ENCODE measurements at regions not wholly inside any gene's neighbourhood (a gene's known extent, or its start where the extent isn't known, plus 50 kb on each side); places are given as distances from the start of the nearest gene placed in this dataset.
"Not testable (repeated sequence)": the region's sequence is repeated elsewhere in the genome, so short reads cannot be mapped to it uniquely, and the experiment has no call there.

DNA sequence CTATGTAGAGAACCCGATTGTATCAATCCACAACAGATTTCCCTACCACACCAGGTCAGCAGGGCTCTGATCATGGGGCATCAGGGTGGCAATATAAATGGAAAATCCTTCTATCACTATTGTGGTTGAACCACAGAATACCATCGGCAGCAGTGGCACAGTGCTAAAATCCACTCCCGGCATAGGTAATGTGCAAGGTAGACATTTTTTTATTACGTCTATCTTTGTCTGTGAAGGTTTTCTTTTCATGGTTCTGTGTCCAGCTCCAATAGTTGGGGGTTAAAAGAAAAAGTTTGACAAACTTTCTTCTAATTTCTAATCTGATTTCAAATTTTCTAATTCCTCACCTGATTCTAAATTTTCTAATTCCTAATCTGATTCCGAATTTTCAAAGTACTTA, 302.7 kb upstream of the PREP start:
- H3K27me3 Mint-ChIP-seq, result peaks cover 7% of the 10 kb centered on the region
- peaks cover 3% of the 10 kb centered on the region for H3K9me3 Mint-ChIP-seq
- no peaks in the 10 kb centered on the region for H3K36me3 Mint-ChIP-seq
- no peak for DNase-seq
- H3K4me3 Mint-ChIP-seq, result no peak overlapping the region
- H3K27ac Mint-ChIP-seq, result no peak overlapping the region
- H3K4me1 Mint-ChIP-seq, result no peaks in the 10 kb centered on the region

DNA sequence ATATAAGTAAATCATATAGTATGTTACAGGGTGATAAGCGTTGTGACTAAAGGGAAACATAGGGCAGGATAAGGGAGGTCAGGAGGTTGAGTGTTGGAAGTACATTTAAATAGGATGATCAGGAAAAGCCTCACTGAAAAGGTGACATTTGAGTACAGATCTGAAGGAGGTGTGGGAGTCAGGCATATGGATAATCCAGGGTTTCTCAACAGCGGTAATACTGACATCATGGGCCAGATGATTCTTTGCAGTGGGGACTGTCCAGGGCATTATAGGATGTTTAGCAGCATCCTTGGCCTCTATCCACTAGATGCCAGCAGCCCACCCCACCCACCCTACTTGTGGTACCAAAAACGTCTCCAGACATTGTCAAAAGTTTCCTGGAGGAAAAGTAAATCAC, 292.6 kb upstream of the PREP start:
- H3K4me1 Mint-ChIP-seq, result peaks cover 2% of the 10 kb centered on the region
- H3K4me3 Mint-ChIP-seq, result no peak overlapping the region
- no peak for DNase-seq
- H3K27me3 Mint-ChIP-seq, result peaks cover 28% of the 10 kb centered on the region
- no peaks in the 10 kb centered on the region for H3K9me3 Mint-ChIP-seq
- no peak overlapping the region for H3K27ac Mint-ChIP-seq
- no peaks in the 10 kb centered on the region for H3K36me3 Mint-ChIP-seq

DNA sequence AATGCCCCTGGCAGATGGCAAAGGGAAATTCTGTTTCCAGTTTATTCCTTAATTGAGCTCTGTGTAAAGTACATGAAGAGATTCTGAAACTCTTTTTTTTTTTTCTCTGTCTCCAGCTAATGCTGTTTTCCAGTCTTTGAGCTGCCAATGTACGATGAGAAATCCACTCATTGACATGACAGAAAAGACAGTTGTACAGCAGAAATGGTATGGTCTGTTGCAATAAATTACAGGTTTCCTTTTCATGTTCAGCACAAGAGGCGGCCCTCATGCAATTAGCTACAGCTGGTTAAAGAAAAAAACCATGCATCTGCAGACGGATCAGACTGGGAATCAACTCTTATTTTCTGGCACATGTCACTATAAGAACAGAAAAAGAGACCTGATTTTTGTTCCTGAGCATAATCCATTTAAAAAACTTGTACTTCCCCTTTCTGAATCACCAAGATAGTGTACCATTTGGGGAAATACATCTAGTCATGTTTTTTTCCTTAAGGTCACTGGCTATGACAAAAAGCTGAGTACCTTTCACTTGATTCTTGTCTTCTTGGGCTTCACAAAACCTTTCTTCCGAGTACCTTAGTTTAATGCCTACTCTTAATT, 289.8 kb upstream of the PREP start:
- Mint-ChIP-seq H3K4me1 (peaks cover 2% of the 10 kb centered on the region), H3K9me3 (peaks cover under 1% of the 10 kb centered on the region), H3K36me3 (peaks cover under 1% of the 10 kb centered on the region), H3K27me3 (peaks cover 35% of the 10 kb centered on the region), H3K27ac (no peak overlapping the region), H3K4me3 (no peak overlapping the region)
- DNase-seq, result no peak

DNA sequence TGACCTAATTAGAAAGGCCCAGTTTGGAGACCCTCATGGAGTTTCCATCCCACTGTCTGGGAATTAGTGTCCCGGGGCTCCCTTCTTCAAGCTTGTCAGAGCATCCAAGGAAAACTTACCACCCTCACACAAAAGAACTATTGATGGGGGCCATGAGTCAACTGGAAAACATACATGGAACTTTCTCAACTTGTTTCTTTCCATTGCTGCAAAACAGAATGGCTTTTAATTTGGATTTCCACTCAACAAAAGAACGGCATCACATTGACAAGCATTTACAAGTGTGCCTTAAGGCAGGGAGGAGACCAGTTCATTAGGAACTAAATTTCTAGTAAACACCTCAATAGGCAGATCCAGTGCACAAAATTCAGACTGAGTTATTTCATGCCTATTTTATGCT, 289.1 kb upstream of the PREP start:
- Mint-ChIP-seq H3K4me3 (no peak overlapping the region), H3K36me3 (peaks cover 6% of the 10 kb centered on the region), H3K27me3 (peaks cover 36% of the 10 kb centered on the region), H3K27ac (no peak overlapping the region), H3K9me3 (peaks cover 8% of the 10 kb centered on the region), H3K4me1 (peaks cover 2% of the 10 kb centered on the region)
- DNase-seq, result no peak

DNA sequence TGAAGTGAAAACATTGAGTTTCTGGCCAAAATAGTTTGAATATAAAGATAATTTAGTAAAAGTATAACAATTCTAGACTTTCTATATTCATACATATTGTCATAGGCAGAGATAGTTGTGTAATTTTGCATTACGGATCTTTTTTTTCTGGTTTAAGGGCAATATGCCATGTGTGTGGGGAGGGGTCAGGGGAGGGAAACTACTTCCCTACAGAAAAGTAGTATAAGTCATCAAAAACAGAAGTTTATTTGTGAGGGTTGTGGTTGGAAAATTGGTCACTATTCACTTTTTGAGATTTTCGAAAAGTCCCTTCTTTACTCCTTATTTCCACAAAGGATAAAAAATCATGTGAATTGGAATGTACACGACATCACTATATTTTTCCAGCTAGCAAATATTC, 288.2 kb upstream of the PREP start:
- Mint-ChIP-seq H3K36me3 (peaks cover 9% of the 10 kb centered on the region), H3K27me3 (peaks cover 33% of the 10 kb centered on the region), H3K9me3 (peaks cover 15% of the 10 kb centered on the region), H3K4me3 (no peak overlapping the region), H3K27ac (no peak overlapping the region), H3K4me1 (peaks cover 2% of the 10 kb centered on the region)
- DNase-seq, result no peak

DNA sequence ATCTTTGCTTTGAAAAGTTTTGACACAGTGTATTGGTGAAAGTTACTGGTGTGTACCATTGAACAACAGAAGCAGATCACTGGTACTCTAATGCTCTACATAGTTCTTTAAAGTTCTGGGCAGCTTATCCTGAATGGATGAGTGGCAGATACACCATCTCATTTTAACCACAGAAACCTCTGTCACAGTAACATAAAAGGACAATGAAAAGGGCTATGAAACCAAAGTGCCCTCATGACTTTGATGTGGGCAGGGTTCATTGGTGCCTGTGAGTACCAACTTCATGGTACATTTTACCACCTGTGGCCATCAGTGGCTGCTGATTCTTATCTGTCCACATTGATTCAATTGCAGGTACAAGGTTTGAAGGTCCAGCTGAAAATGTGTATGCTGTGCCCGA, 285.7 kb upstream of the PREP start:
- no peak for DNase-seq
- peaks cover 15% of the 10 kb centered on the region for H3K9me3 Mint-ChIP-seq
- peaks cover 2% of the 10 kb centered on the region for H3K4me1 Mint-ChIP-seq
- H3K4me3 Mint-ChIP-seq, result no peak overlapping the region
- peaks cover 25% of the 10 kb centered on the region for H3K27me3 Mint-ChIP-seq
- H3K27ac Mint-ChIP-seq, result no peak overlapping the region
- peaks cover 9% of the 10 kb centered on the region for H3K36me3 Mint-ChIP-seq

DNA sequence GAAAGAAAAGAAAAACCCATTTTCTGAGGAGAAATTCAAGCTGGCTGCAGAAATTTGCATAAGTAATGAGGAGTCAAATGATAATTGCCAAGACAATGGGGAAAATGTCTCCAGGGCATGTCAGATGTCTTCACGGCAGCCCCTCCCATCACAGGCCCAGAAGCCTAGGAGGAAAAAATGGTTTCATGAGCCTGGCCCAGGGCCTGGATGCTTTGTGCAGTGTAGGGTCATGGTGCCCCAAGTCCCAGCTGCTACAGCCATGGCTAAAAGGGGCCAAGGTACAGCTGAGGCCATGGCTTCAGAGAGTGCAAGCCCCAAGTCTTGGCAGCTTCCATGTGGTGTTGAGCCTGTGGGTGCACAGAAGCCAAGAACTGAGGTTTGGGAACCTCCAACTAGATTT, 283.9 kb upstream of the PREP start:
- H3K27me3 Mint-ChIP-seq, result peaks cover 18% of the 10 kb centered on the region
- not testable (repeated sequence) for H3K36me3 Mint-ChIP-seq, DNase-seq, H3K27ac Mint-ChIP-seq, H3K4me3 Mint-ChIP-seq, H3K4me1 Mint-ChIP-seq
- H3K9me3 Mint-ChIP-seq, result peaks cover 17% of the 10 kb centered on the region

DNA sequence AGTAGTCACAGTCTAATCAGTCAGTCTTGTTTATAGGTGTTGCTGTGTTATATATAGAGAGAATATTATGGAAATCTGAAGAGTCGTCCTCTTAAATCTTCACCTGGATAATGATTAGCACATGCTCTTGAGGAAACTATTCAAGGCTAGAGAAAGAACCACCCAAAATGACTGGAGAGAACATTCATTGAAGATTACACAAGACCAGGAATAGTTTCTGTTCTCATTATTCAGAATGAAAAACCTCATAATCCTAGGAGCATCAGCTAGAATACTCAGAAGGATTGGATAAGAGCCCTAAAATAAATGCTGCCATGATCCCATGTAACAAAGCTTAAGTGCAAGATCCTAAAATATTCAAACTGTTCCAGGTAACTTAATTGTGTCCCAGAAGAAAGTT, 278.2 kb upstream of the PREP start:
- no peak overlapping the region for H3K4me3 Mint-ChIP-seq
- H3K36me3 Mint-ChIP-seq, result no peaks in the 10 kb centered on the region
- no peak for DNase-seq
- H3K4me1 Mint-ChIP-seq, result no peaks in the 10 kb centered on the region
- H3K27ac Mint-ChIP-seq, result no peak overlapping the region
- no peaks in the 10 kb centered on the region for H3K27me3 Mint-ChIP-seq
- peaks cover 16% of the 10 kb centered on the region for H3K9me3 Mint-ChIP-seq

DNA sequence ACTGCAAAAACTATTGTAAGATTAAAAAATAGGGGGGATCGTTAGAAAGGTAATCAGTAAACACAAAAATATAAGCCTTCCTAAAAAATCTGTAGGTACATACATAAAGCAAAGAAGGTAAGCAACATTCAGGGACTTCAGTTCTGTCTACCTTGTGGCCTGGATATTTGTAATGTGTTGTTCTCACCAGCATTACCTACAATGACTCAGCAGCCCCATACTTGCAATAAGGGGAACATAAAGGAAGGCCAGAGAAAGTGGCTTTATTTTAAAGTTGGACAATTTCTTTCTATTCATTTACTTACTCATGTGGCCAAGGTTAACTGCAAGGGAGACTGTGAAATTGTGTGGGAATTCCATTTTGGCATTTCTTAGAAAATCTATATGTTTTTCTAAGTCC, 277.2 kb upstream of the PREP start:
- Mint-ChIP-seq H3K36me3 (no peaks in the 10 kb centered on the region), H3K4me3 (no peak overlapping the region), H3K27ac (no peak overlapping the region), H3K27me3 (no peaks in the 10 kb centered on the region), H3K9me3 (peaks cover 16% of the 10 kb centered on the region), H3K4me1 (no peaks in the 10 kb centered on the region)
- no peak for DNase-seq

DNA sequence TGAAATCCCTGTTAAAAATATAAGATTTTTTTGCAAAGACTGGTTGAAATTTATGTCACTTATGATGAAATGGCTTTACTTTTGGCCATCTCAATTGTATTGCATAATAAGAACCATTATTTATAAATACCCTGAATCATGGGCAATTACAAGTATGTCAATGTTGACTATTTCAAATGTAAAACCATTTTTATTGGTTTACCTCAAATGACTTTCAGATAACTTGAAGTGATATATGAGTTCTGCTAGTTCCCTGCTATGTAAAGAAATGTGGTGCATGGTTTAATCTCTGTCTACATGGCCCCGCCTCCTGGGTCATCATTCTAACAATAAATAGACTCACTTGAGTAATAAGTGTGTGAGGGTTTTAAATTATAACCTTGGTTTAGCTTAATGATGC, 275.6 kb upstream of the PREP start:
- Mint-ChIP-seq H3K4me3 (no peak overlapping the region), H3K4me1 (no peaks in the 10 kb centered on the region), H3K27ac (no peak overlapping the region), H3K9me3 (peaks cover 16% of the 10 kb centered on the region), H3K36me3 (no peaks in the 10 kb centered on the region), H3K27me3 (no peaks in the 10 kb centered on the region)
- no peak for DNase-seq

DNA sequence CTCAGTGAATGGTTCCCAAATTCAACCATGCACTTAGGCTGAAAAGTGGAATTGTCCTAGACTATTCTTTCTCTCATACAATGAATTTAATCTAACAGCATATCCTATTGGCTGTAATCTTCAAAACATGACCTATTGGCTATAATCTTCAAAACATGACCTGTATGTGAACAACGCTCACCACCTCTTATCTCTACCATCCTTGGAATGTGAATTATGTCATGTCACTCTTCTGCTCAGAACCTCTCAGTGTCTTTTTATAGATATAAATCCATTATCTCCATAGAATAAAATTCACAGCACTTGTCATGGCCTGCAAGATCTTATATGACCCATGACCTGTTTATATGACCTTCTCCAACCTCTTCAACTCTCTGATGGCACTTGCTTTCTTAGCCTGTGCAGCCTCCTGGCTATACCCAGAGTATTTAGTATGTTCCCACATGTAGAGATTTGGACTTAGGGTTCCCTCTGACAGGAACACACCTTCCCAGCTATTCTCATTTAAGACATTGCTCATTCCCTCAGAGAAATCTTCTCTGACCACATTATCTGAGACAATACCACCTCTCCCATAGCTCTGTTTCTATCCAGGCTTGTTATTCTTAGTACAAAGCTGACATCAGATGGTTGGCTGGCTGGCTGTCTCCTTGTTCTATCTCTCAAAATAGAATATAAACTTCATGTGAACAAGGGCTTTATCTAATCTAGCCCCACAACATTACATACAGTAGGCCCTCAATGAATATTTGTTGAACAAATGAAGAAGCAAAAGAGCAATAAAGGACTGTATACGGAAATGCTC, 275.0 kb upstream of the PREP start:
- no peak for DNase-seq
- H3K4me3 Mint-ChIP-seq, result no peak overlapping the region
- H3K27ac Mint-ChIP-seq, result no peak overlapping the region
- H3K4me1 Mint-ChIP-seq, result no peaks in the 10 kb centered on the region
- H3K36me3 Mint-ChIP-seq, result no peaks in the 10 kb centered on the region
- peaks cover 16% of the 10 kb centered on the region for H3K9me3 Mint-ChIP-seq
- H3K27me3 Mint-ChIP-seq, result peaks cover under 1% of the 10 kb centered on the region

DNA sequence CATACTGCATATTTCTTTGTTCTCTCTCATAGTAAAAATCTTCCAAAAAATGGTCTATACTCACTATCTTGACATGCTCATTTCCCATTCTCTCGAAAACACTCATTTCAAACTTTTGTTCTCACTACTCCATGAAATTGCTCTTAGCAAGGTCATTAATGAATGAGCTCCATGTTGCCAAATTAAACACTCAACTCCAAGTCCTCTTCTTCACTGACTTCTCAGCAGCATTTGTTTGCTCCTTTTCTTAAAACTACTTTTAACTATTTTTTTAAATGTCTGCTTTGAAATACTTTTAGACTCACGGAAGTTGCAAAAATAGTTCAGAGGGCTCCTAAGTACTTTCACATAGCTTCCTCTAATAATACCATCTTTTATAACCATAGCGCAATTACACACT, 274.0 kb upstream of the PREP start:
- no peak overlapping the region for H3K4me3 Mint-ChIP-seq
- no peak for DNase-seq
- H3K4me1 Mint-ChIP-seq, result no peaks in the 10 kb centered on the region
- H3K36me3 Mint-ChIP-seq, result no peaks in the 10 kb centered on the region
- H3K27me3 Mint-ChIP-seq, result peaks cover 8% of the 10 kb centered on the region
- no peak overlapping the region for H3K27ac Mint-ChIP-seq
- H3K9me3 Mint-ChIP-seq, result peaks cover 14% of the 10 kb centered on the region

DNA sequence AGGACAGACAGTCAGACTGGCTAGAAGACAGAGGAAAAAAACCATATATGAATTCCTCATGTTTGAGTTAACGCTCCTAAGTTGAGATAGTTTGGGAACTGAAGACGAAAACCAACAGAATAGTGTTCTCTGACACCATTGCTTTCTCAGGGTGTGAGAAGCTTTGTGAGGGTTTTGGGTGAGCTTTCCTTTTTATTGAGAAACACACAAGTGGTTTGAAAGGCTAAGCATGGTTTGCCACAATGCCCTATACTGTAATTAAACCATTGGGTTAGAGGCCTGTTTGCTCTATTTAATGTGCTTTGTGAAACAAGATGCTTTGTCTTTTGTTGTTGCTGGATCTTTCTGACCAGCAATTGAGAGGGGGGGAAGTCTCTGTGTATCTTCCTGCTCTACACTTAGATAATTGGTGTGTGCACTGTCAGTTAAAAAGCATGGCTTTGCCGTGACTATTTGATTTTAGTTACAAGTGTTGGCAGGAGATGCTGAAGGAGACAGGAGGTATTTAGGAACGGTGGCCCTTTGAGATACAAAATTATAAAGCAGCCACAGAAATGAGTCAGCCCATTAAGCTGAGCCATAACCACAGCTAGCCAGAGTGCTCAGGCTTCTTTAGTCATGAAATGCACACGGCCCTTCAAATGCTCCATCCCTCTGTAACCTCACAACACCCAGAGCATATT, 273.0 kb upstream of the PREP start:
- Mint-ChIP-seq H3K9me3 (peaks cover 5% of the 10 kb centered on the region), H3K36me3 (no peaks in the 10 kb centered on the region), H3K27ac (no peak overlapping the region), H3K4me1 (no peaks in the 10 kb centered on the region), H3K27me3 (peaks cover 8% of the 10 kb centered on the region), H3K4me3 (no peak overlapping the region)
- no peak for DNase-seq

DNA sequence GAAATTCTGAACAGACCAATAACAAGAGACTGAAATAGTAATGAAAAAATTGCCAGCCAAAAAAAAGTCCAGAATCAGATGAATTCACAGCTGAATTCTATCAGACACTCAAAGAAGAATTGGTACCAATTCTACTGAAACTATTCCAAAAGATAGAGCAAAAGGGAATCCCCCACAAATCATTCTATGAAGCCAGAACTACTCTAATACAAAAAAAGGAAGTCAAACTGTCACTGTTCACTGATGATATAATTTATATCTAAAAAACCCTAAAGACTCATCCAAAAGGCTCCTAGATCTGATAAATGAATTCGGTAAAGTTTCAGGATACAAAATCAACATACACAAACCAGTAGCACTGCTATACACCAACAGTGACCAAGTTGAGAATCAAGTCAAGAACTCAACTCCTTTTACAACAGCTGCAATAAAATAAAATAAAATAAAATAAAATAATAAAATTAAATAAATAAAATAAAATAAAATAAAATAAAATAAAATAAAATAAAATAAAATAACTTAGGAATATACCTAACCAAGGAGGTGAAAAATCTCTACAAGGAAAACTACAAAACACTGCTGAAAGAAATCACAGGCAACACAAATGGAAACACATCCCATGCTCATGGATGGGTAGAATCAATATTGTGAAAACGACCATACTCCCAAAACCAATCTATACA, 270.1 kb upstream of the PREP start:
- not testable (repeated sequence) for H3K36me3 Mint-ChIP-seq, H3K4me3 Mint-ChIP-seq, H3K4me1 Mint-ChIP-seq, H3K27ac Mint-ChIP-seq, H3K9me3 Mint-ChIP-seq, DNase-seq
- H3K27me3 Mint-ChIP-seq, result peaks cover 25% of the 10 kb centered on the region

DNA sequence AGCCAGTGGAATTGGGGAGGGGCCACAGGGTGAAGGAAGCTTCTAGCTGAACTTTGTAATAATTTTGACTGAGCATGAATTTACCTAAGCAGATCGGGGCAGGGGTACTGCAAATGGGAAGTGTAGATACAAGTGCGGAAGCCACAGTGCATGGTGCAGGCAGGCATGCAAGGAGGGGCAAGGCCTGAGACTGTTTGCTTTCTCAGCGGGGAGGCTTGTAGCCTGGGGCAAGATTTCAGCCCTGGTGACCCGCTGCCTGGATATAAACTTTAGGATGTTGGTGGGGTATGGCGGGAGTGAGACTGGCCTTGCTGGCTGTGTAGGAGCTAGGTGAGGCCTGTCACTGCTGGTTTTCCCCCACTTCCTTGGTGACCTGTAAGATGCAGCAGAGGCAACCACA, 266.4 kb upstream of the PREP start:
- Mint-ChIP-seq H3K9me3 (peaks cover under 1% of the 10 kb centered on the region), H3K4me3 (no peak overlapping the region)

More for the DNA sequence above, 266.4 kb upstream of the PREP start:
- Mint-ChIP-seq H3K4me1 (no peaks in the 10 kb centered on the region), H3K27ac (no peak overlapping the region), H3K27me3 (peaks cover 26% of the 10 kb centered on the region), H3K36me3 (no peaks in the 10 kb centered on the region)
- no peak for DNase-seq

Measured in activated naive CD8-positive, alpha-beta T cell treated with anti-CD3 and anti-CD28 coated beads for 36 hours (primary cell).